ENCODE measurements at regions not wholly inside any gene's neighbourhood (a gene's known extent, or its start where the extent isn't known, plus 50 kb on each side); places are given as distances from the start of the nearest gene placed in this dataset.

DNA sequence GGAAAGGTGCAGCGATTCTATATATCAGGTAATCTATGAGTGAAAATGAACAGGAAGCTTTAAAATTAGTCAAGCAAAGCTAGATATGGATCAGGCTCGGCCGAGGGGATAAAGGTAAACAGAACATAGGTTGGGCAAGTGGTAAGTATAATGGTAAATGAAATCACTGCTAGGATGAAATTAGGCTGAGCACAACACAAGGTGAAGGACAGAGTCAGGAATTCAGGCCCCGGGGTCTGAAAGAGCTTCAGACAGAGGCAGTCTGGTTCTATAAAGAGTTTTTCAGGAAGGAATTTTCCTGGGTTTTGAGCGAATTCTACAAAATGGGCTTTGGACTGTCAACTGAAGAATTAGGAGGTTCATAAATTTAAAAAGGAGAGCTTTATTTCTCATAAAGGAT lies 513.2 kb upstream of the CDH2 start:
- TF ChIP-seq, protein P1, sequence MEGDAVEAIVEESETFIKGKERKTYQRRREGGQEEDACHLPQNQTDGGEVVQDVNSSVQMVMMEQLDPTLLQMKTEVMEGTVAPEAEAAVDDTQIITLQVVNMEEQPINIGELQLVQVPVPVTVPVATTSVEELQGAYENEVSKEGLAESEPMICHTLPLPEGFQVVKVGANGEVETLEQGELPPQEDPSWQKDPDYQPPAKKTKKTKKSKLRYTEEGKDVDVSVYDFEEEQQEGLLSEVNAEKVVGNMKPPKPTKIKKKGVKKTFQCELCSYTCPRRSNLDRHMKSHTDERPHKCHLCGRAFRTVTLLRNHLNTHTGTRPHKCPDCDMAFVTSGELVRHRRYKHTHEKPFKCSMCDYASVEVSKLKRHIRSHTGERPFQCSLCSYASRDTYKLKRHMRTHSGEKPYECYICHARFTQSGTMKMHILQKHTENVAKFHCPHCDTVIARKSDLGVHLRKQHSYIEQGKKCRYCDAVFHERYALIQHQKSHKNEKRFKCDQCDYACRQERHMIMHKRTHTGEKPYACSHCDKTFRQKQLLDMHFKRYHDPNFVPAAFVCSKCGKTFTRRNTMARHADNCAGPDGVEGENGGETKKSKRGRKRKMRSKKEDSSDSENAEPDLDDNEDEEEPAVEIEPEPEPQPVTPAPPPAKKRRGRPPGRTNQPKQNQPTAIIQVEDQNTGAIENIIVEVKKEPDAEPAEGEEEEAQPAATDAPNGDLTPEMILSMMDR (IDR thresholded peaks at IDR 0.05): no peak
- Mint-ChIP-seq H3K36me3 (ENCODE audit: low read depth) (no peaks in the 10 kb centered on the region), H3K27me3 (ENCODE audit: low read depth) (no peaks in the 10 kb centered on the region), H3K4me1 (ENCODE audit: low read depth) (no peaks in the 10 kb centered on the region), H3K4me3 (ENCODE audit: unreplicated experiment) (no peak overlapping the region), H3K27ac (ENCODE audit: unreplicated experiment) (no peak overlapping the region), H3K9me3 (ENCODE audit: low read depth) (no peaks in the 10 kb centered on the region)
- no peak for DNase-seq (ENCODE audit: low spot score)

DNA sequence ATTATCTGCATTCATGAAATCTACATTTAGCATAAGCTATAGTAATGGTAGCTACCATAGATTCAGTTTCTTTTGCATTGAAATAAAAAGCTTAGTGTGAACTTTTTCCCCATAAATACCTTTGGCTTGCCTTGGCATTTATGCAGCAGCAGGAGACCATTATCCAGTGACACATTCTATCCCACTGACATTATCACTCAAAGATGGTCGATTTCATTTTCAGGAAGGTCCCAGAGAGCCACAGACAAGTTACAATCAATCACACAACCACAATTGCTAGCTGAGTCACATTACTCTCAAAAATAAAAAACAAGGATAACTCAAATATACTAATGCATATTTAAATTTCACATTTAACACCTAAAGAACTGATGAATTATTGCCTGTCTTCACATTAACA lies 512.7 kb upstream of the CDH2 start:
- Mint-ChIP-seq H3K4me1 (ENCODE audit: low read depth) (peaks cover 5% of the 10 kb centered on the region), H3K9me3 (ENCODE audit: low read depth) (no peaks in the 10 kb centered on the region), H3K27me3 (ENCODE audit: low read depth) (no peaks in the 10 kb centered on the region), H3K4me3 (ENCODE audit: unreplicated experiment) (no peak overlapping the region), H3K27ac (ENCODE audit: unreplicated experiment) (no peak overlapping the region), H3K36me3 (ENCODE audit: low read depth) (no peaks in the 10 kb centered on the region)
- TF ChIP-seq, protein P1 (IDR thresholded peaks at IDR 0.05): no peak
- DNase-seq (ENCODE audit: low spot score): no peak

DNA sequence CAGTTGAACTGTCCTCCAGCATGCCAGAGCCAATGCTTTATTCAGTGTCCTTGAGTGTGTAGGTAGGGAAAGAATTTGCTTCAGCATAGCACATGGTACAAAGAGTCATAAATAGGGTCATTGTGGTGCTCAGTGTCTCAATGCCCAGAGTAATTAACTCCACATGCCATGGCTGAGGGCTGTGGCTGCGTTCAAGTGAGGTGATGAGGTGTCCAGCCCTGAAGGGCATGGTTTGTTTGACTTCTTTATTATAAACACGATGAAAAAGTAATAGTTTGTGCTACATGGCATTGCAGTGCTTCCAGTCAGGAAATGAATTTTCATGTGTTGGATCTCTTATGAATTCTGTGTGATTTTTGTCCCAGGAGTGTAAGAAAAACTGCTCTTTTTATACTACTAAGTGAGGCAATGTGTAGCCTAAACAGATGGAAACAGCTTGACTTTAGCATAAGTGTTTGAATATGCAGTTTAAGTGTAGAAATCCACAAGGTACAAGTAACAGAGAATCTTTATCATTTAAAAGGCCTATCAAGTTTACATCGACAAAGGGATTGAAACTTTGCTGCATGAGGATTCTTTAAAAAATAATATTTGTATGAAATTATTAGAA lies 507.9 kb upstream of the CDH2 start:
- Mint-ChIP-seq H3K4me1 (ENCODE audit: low read depth) (peaks cover 6% of the 10 kb centered on the region), H3K36me3 (ENCODE audit: low read depth) (no peaks in the 10 kb centered on the region), H3K27ac (ENCODE audit: unreplicated experiment) (no peak overlapping the region), H3K27me3 (ENCODE audit: low read depth) (no peaks in the 10 kb centered on the region), H3K4me3 (ENCODE audit: unreplicated experiment) (no peak overlapping the region), H3K9me3 (ENCODE audit: low read depth) (no peaks in the 10 kb centered on the region)
- DNase-seq (ENCODE audit: low spot score): no peak
- TF ChIP-seq, protein P1 (IDR thresholded peaks at IDR 0.05): no peak

DNA sequence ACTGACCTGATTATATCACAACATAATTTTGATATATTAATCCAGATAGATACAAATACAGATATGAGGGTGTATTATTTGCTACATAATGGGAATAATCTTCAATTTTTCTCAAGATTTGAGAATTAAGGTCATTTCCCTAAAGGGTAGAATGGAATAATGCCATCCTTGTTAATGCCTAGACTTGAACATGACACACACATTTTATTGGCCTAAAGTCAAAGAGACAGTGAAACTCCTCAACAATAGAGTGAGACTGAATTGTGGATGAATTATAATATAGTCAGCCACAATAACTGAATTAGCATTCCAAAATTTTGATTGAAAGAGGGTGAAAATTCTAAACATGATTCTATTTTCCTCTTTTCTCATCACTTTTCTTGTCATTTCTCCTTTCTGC lies 506.0 kb upstream of the CDH2 start:
- TF ChIP-seq, protein P1 (IDR thresholded peaks at IDR 0.05): no peak
- H3K9me3 Mint-ChIP-seq (ENCODE audit: low read depth): no peaks in the 10 kb centered on the region
- DNase-seq (ENCODE audit: low spot score): no peak
- no peaks in the 10 kb centered on the region for H3K36me3 Mint-ChIP-seq (ENCODE audit: low read depth)
- H3K4me3 Mint-ChIP-seq (ENCODE audit: unreplicated experiment): no peak overlapping the region
- H3K4me1 Mint-ChIP-seq (ENCODE audit: low read depth): peaks cover 6% of the 10 kb centered on the region
- H3K27me3 Mint-ChIP-seq (ENCODE audit: low read depth): no peaks in the 10 kb centered on the region
- no peak overlapping the region for H3K27ac Mint-ChIP-seq (ENCODE audit: unreplicated experiment)

DNA sequence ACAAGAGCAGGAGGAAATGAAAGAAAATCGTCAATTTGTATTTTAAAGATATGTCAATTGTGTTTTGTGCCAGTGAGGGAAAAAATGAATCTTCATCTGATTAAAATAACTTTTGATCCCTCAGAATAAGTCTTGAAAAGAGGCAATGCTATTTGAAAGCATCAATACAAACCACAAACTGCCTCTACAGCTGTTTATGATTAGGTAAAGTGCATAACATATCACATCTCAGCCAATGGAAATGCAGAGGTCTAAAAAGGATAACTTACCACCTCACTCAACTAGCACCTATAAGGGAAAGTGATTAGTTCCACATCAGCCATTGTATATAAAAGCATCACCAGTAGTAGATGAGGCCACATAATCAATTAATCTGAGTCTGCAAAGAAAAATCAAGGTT lies 492.2 kb upstream of the CDH2 start:
- Mint-ChIP-seq H3K4me3 (ENCODE audit: unreplicated experiment) (no peak overlapping the region), H3K27me3 (ENCODE audit: low read depth) (peaks cover 2% of the 10 kb centered on the region), H3K27ac (ENCODE audit: unreplicated experiment) (no peak overlapping the region), H3K4me1 (ENCODE audit: low read depth) (no peaks in the 10 kb centered on the region), H3K9me3 (ENCODE audit: low read depth) (peaks cover 5% of the 10 kb centered on the region), H3K36me3 (ENCODE audit: low read depth) (no peaks in the 10 kb centered on the region)
- DNase-seq (ENCODE audit: low spot score): no peak
- TF ChIP-seq, protein P1 (IDR thresholded peaks at IDR 0.05): no peak
